SK-N-SH (cell line): ENCODE measurements at regions not wholly inside any gene's neighbourhood (a gene's known extent, or its start where the extent isn't known, plus 50 kb on each side); places are given as distances from the start of the nearest gene placed in this dataset.

Source experiments
- CTCF ChIA-PET: fragments of 300-600, 350-600 bp; formaldehyde crosslinking; extraction: SDS; loops from one replicate; lab custom pipeline; 2021; lab: Yijun Ruan, JAX
- POLR2A ChIA-PET: fragments of 350-600 bp; sonication (Branson Sonifier 250); formaldehyde crosslinking; extraction: SDS; loops from one replicate; lab custom pipeline; 2020; ENCODE audit warnings: antibody characterized with exemption, inconsistent platforms; lab: Yijun Ruan, JAX
- DNase-seq: peaks from one replicate; pipeline ENCODE4 v3.0.0; 2012
- H2AFZ ChIP-seq: fragments of 200-600 bp; sonication (generic); 2 replicates; pipeline ENCODE4 v1.8.1; 2016; ENCODE audit warnings: antibody characterized with exemption, mild to moderate bottlenecking, low read depth
- H3F3A ChIP-seq: fragments of 200-600 bp; sonication (generic); replicated peaks from 2 replicates; pipeline ENCODE3; 2016; ENCODE audit warnings: antibody characterized with exemption, mild to moderate bottlenecking; ENCODE audit not compliant: insufficient read depth
- H3K27ac ChIP-seq, 2 experiments: fragments of 200-500 bp in 1 of 2; fragments of 200-600 bp in 1 of 2; sonication (Bioruptor generic) in 1 of 2; sonication (generic), shearing (Covaris generic) in 1 of 2; 2 replicates each; pipeline versions ENCODE4 v1.5.1 to v1.6.1; 2014 to 2016; ENCODE audit warnings: low read depth in 2 of 2, inconsistent platforms in 1 of 2, low read length in 1 of 2, mild to moderate bottlenecking in 1 of 2, mixed read lengths in 1 of 2
- H3K27me3 ChIP-seq: fragments of 200-600 bp; sonication (generic), shearing (Covaris generic); 2 replicates; pipeline ENCODE4 v1.6.1; 2016; ENCODE audit warnings: mixed run types; ENCODE audit not compliant: insufficient read depth
- H3K36me3 ChIP-seq, 2 experiments: fragments of 200-500 bp in 1 of 2; fragments of 200-600 bp in 1 of 2; sonication (Bioruptor generic) in 1 of 2; sonication (generic) in 1 of 2; replicated peaks in 1 of 2; 2 replicates each; pipeline versions ENCODE3 to v1.5.1; 2014 to 2016; ENCODE audit warnings: low read length in 1 of 2, mild to moderate bottlenecking in 1 of 2; ENCODE audit not compliant: insufficient read depth in 2 of 2, control insufficient read depth in 1 of 2
- H3K4me1 ChIP-seq, 2 experiments: fragments of 200-500 bp in 1 of 2; fragments of 200-600 bp in 1 of 2; sonication (Bioruptor generic) in 1 of 2; sonication (generic), shearing (Covaris generic) in 1 of 2; 2 replicates each; pipeline versions ENCODE4 v1.5.1 to v1.6.1; 2014 to 2016; ENCODE audit warnings: low read depth in 1 of 2, low read length in 1 of 2, mixed run types in 1 of 2; ENCODE audit not compliant: insufficient read depth in 2 of 2, control insufficient read depth in 1 of 2
- H3K4me2 ChIP-seq: fragments of 200-600 bp; sonication (generic), shearing (Covaris generic); 2 replicates; pipeline ENCODE4 v1.6.1; 2017; ENCODE audit warnings: mixed run types
- H3K4me3 ChIP-seq, 2 experiments: fragments of 200-500 bp in 1 of 2; fragments of 200-600 bp in 1 of 2; sonication (Bioruptor generic) in 1 of 2; sonication (generic), shearing (Covaris generic) in 1 of 2; 2 replicates each; pipeline versions ENCODE4 v1.5.1 to v1.8.1; 2014 to 2016; ENCODE audit warnings: low read depth in 2 of 2, inconsistent platforms in 1 of 2, low read length in 1 of 2, mild to moderate bottlenecking in 1 of 2, mixed read lengths in 1 of 2, moderate library complexity in 1 of 2
- H3K79me2 ChIP-seq: fragments of 200-600 bp; sonication (generic); 2 replicates; pipeline ENCODE4 v1.8.1; 2017; ENCODE audit warnings: mild to moderate bottlenecking; ENCODE audit not compliant: insufficient read depth
- H3K9ac ChIP-seq: fragments of 200-600 bp; sonication (generic); 2 replicates; pipeline ENCODE4 v1.6.1; 2017; ENCODE audit warnings: mixed run types
- H3K9me2 ChIP-seq: fragments of 200-600 bp; sonication (generic); 2 replicates; pipeline ENCODE4 v1.6.1; 2017; ENCODE audit warnings: mixed run types
- H3K9me3 ChIP-seq: fragments of 200-600 bp; sonication (generic); 2 replicates; pipeline ENCODE4 v1.6.1; 2017; ENCODE audit warnings: mixed run types, mild to moderate bottlenecking, moderate library complexity
- H4K20me1 ChIP-seq: fragments of 200-600 bp; sonication (generic); 2 replicates; pipeline ENCODE4 v1.6.1; 2017; ENCODE audit warnings: mild to moderate bottlenecking, mixed run types; ENCODE audit not compliant: insufficient read depth
- CHD2 ChIP-seq: fragments of 150-350 bp; IDR thresholded peaks from 2 replicates; pipeline ENCODE4 v1.6.1; 2018; ENCODE audit warnings: low read length; ENCODE audit not compliant: partially characterized antibody
- ELF1 ChIP-seq: IDR thresholded peaks from 2 replicates; pipeline ENCODE4 v1.4.0; 2012
- EP300 ChIP-seq, 2 experiments: IDR thresholded peaks; 2 replicates each; pipeline versions ENCODE4 v1.4.0 to v1.6.1; 2012; ENCODE audit warnings: borderline replicate concordance in 1 of 2, low read depth in 1 of 2, low read length in 1 of 2
- EZH2phosphoT487 ChIP-seq: fragments of 200-600 bp; sonication (generic); IDR thresholded peaks from 2 replicates; pipeline ENCODE4 v1.6.1; 2017; ENCODE audit warnings: low read depth, mixed run types, mild to moderate bottlenecking, antibody characterized with exemption, moderate library complexity, borderline replicate concordance
- FOXJ3 ChIP-seq: sonication (generic); formaldehyde crosslinking; IDR thresholded peaks from 2 replicates; pipeline ENCODE4 v1.5.1; 2020; ENCODE audit warnings: mild to moderate bottlenecking, missing genetic modification reagents
- GABPA ChIP-seq: IDR thresholded peaks from 2 replicates; pipeline ENCODE4 v1.4.0; 2012; ENCODE audit warnings: low read depth, mild to moderate bottlenecking
- GATA2 ChIP-seq: sonication (generic); formaldehyde crosslinking; IDR thresholded peaks from 2 replicates; pipeline ENCODE4 v1.5.0; 2020; ENCODE audit warnings: mild to moderate bottlenecking, missing genetic modification reagents
- JUND ChIP-seq: IDR thresholded peaks from 2 replicates; pipeline ENCODE4 v1.4.0; 2012
- MEF2A ChIP-seq: IDR thresholded peaks from 2 replicates; pipeline ENCODE4 v1.4.0; 2012; ENCODE audit warnings: low read depth, borderline replicate concordance
- MXI1 ChIP-seq: IDR thresholded peaks from 2 replicates; pipeline ENCODE4 v1.6.1; 2012; ENCODE audit warnings: mild to moderate bottlenecking, low read depth, low read length, improper control_type of control experiment
- POLR2AphosphoS5 ChIP-seq: IDR thresholded peaks from 2 replicates; pipeline ENCODE4 v1.6.1; 2012; ENCODE audit warnings: low read depth, low read length
- RCOR1 ChIP-seq: fragments of 150-350 bp; IDR thresholded peaks from 2 replicates; pipeline ENCODE4 v1.6.1; 2017; ENCODE audit warnings: antibody characterized with exemption, low read length
- RFX5 ChIP-seq: IDR thresholded peaks from 2 replicates; pipeline ENCODE4 v1.6.1; 2012; ENCODE audit warnings: mild to moderate bottlenecking, improper control_type of control experiment, low read length
- RXRA ChIP-seq: IDR thresholded peaks from 2 replicates; pipeline ENCODE4 v1.4.0; 2012; ENCODE audit warnings: low read depth, mild to moderate bottlenecking, borderline replicate concordance
- SIN3A ChIP-seq: IDR thresholded peaks from 2 replicates; pipeline ENCODE4 v1.6.1; 2012; ENCODE audit warnings: low read depth, mild to moderate bottlenecking, low read length, moderate library complexity, borderline replicate concordance
- SMC3 ChIP-seq: IDR thresholded peaks from 2 replicates; pipeline ENCODE4 v1.6.1; 2012; ENCODE audit warnings: low read depth, low read length, improper control_type of control experiment
- TEAD4 ChIP-seq: IDR thresholded peaks from 2 replicates; pipeline ENCODE4 v1.4.0; 2012; ENCODE audit warnings: mild to moderate bottlenecking, borderline replicate concordance; ENCODE audit not compliant: insufficient read depth
- WGBS: methylation state at CpG from one replicate; pipeline ENCODE4 v1.1.6; 2017; ENCODE audit warnings: low lambda C conversion rate; 5-methylcytosine and 5-hydroxymethylcytosine counted together
- TF ChIP-seq, protein P1 (sequence below): fragments of 150-350 bp; IDR thresholded peaks from 2 replicates; pipeline ENCODE4 v1.6.1; 2017; ENCODE audit warnings: antibody characterized with exemption, low read length, low read depth, borderline replicate concordance
- TF ChIP-seq, protein P2 (sequence below): fragments of 200-600 bp; sonication (generic); IDR thresholded peaks from 2 replicates; pipeline ENCODE4 v1.6.1; 2017; ENCODE audit warnings: antibody characterized with exemption, mild to moderate bottlenecking, moderate library complexity
- TF ChIP-seq, protein P3 (sequence below): IDR thresholded peaks from 2 replicates; pipeline ENCODE4 v1.4.0; 2012; ENCODE audit warnings: low read depth, borderline replicate concordance
- TF ChIP-seq, protein P4 (sequence below): IDR thresholded peaks from 2 replicates; pipeline ENCODE4 v1.4.0; 2012; ENCODE audit warnings: low read depth, borderline replicate concordance
- TF ChIP-seq, protein P5 (sequence below): IDR thresholded peaks from 2 replicates; pipeline ENCODE4; 2012

- Histone ChIP-seq H3F3A (no peaks in the 10 kb centered on the region), H4K20me1 (no peaks in the 10 kb centered on the region), H3K4me3 (no peak overlapping the region; a peak in 1 of 4 replicates), H2AFZ (no peak overlapping the region), H3K27ac (no peak overlapping the region), H3K79me2 (no peaks in the 10 kb centered on the region), H3K9me3 (peaks cover 8% of the 10 kb centered on the region; the same call in 1 of the 2 replicates), H3K4me1 (no peaks in the 10 kb centered on the region), H3K36me3 (no peaks in the 10 kb centered on the region), H3K9ac (no peak overlapping the region), H3K27me3 (no peaks in the 10 kb centered on the region), H3K9me2 (no peaks in the 10 kb centered on the region), H3K4me2 (no peak overlapping the region)
- ChIA-PET CTCF (no interaction called here), POLR2A (no interaction called here)
- 86% methylated on average over 1 of the region's 1 CpG for WGBS
- TF ChIP-seq CHD2 (no peak), RXRA (no peak), POLR2AphosphoS5 (no peak), EP300 (IDR thresholded peaks at IDR 0.05; ENCODE audit: borderline replicate concordance in 1 of 2, low read depth in 1 of 2, low read length in 1 of 2) (no peak), SIN3A (no peak), ELF1 (no peak), GATA2 (CRISPR knock-in tag) (no peak), JUND (no peak), RFX5 (no peak), MEF2A (no peak), MXI1 (no peak), GABPA (no peak), SMC3 (no peak), FOXJ3 (CRISPR knock-in tag) (no peak), TEAD4 (no peak)
- TF ChIP-seq, protein P1, sequence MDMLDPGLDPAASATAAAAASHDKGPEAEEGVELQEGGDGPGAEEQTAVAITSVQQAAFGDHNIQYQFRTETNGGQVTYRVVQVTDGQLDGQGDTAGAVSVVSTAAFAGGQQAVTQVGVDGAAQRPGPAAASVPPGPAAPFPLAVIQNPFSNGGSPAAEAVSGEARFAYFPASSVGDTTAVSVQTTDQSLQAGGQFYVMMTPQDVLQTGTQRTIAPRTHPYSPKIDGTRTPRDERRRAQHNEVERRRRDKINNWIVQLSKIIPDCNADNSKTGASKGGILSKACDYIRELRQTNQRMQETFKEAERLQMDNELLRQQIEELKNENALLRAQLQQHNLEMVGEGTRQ, result no peak
- no peak for DNase-seq
These were observed 126.8 kb upstream of the NECTIN3 start for GRCh38 chr3:110944782-110945181.

GRCh38 chr3:110946810-110947209 lies 124.8 kb upstream of the NECTIN3 start:
- Histone ChIP-seq H4K20me1 (no peaks in the 10 kb centered on the region), H3K27me3 (no peaks in the 10 kb centered on the region), H3K9me3 (peaks cover 8% of the 10 kb centered on the region; the same call in 1 of the 2 replicates), H3K27ac (no peak overlapping the region), H3K36me3 (no peaks in the 10 kb centered on the region), H3K4me3 (no peak overlapping the region), H3K9ac (no peak overlapping the region), H3K4me2 (no peak overlapping the region), H3K79me2 (no peaks in the 10 kb centered on the region), H3K9me2 (no peaks in the 10 kb centered on the region), H3K4me1 (no peaks in the 10 kb centered on the region), H3F3A (no peaks in the 10 kb centered on the region), H2AFZ (no peak overlapping the region)
- CTCF ChIA-PET, result no interaction called here
- POLR2A ChIA-PET, result no interaction called here
- no peak for DNase-seq
- TF ChIP-seq, protein P2, sequence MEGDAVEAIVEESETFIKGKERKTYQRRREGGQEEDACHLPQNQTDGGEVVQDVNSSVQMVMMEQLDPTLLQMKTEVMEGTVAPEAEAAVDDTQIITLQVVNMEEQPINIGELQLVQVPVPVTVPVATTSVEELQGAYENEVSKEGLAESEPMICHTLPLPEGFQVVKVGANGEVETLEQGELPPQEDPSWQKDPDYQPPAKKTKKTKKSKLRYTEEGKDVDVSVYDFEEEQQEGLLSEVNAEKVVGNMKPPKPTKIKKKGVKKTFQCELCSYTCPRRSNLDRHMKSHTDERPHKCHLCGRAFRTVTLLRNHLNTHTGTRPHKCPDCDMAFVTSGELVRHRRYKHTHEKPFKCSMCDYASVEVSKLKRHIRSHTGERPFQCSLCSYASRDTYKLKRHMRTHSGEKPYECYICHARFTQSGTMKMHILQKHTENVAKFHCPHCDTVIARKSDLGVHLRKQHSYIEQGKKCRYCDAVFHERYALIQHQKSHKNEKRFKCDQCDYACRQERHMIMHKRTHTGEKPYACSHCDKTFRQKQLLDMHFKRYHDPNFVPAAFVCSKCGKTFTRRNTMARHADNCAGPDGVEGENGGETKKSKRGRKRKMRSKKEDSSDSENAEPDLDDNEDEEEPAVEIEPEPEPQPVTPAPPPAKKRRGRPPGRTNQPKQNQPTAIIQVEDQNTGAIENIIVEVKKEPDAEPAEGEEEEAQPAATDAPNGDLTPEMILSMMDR, result no peak
- TF ChIP-seq, protein P1, result no peak
- TF ChIP-seq POLR2AphosphoS5 (no peak), EZH2phosphoT487 (no peak), MEF2A (no peak), EP300 (IDR thresholded peaks at IDR 0.05; ENCODE audit: borderline replicate concordance in 1 of 2, low read depth in 1 of 2, low read length in 1 of 2) (no peak), TEAD4 (no peak), RCOR1 (no peak)
- TF ChIP-seq, protein P3, sequence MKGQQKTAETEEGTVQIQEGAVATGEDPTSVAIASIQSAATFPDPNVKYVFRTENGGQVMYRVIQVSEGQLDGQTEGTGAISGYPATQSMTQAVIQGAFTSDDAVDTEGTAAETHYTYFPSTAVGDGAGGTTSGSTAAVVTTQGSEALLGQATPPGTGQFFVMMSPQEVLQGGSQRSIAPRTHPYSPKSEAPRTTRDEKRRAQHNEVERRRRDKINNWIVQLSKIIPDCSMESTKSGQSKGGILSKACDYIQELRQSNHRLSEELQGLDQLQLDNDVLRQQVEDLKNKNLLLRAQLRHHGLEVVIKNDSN, result no peak
- TF ChIP-seq, protein P4, sequence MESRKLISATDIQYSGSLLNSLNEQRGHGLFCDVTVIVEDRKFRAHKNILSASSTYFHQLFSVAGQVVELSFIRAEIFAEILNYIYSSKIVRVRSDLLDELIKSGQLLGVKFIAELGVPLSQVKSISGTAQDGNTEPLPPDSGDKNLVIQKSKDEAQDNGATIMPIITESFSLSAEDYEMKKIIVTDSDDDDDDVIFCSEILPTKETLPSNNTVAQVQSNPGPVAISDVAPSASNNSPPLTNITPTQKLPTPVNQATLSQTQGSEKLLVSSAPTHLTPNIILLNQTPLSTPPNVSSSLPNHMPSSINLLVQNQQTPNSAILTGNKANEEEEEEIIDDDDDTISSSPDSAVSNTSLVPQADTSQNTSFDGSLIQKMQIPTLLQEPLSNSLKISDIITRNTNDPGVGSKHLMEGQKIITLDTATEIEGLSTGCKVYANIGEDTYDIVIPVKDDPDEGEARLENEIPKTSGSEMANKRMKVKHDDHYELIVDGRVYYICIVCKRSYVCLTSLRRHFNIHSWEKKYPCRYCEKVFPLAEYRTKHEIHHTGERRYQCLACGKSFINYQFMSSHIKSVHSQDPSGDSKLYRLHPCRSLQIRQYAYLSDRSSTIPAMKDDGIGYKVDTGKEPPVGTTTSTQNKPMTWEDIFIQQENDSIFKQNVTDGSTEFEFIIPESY, result no peak
- TF ChIP-seq, protein P5, sequence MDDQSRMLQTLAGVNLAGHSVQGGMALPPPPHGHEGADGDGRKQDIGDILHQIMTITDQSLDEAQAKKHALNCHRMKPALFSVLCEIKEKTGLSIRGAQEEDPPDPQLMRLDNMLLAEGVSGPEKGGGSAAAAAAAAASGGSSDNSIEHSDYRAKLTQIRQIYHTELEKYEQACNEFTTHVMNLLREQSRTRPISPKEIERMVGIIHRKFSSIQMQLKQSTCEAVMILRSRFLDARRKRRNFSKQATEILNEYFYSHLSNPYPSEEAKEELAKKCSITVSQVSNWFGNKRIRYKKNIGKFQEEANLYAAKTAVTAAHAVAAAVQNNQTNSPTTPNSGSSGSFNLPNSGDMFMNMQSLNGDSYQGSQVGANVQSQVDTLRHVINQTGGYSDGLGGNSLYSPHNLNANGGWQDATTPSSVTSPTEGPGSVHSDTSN, result no peak
